HEK293 (cell line): ENCODE measurements at regions not wholly inside any gene's neighbourhood (a gene's known extent, or its start where the extent isn't known, plus 50 kb on each side); places are given as distances from the start of the nearest gene placed in this dataset.

Source experiments
- CTCF ChIA-PET: fragments of 350-600 bp; formaldehyde crosslinking; extraction: SDS; loops from one replicate; lab custom pipeline; 2021; ENCODE audit warnings: antibody characterized with exemption; lab: Yijun Ruan, JAX
- POLR2A ChIA-PET: fragments of 300-600 bp; formaldehyde crosslinking; extraction: SDS; loops from one replicate; lab custom pipeline; 2020; ENCODE audit warnings: antibody characterized with exemption, inconsistent platforms; lab: Yijun Ruan, JAX
- H3K27ac ChIP-seq: fragments of 200-500 bp; sonication (Bioruptor generic); 2 replicates; pipeline ENCODE4 v1.5.1; 2014; ENCODE audit warnings: low read depth, low read length, control low read depth, inconsistent platforms; ENCODE audit errors: extremely low read depth
- H3K36me3 ChIP-seq, 2 experiments: fragments of 200-500 bp in 1 of 2; sonication (Bioruptor generic) in 1 of 2; 1 replicate in 1 of 2; 2 replicates in 1 of 2; pipeline ENCODE4 v1.5.1; 2014 to 2017; ENCODE audit warnings: inconsistent platforms in 2 of 2, low read length in 2 of 2; ENCODE audit not compliant: control insufficient read depth in 2 of 2, insufficient read depth in 1 of 2
- H3K4me1 ChIP-seq: fragments of 200-500 bp; sonication (Bioruptor generic); 2 replicates; pipeline ENCODE4 v1.5.1; 2014; ENCODE audit warnings: mild to moderate bottlenecking, low read length, inconsistent platforms; ENCODE audit not compliant: control insufficient read depth, insufficient read depth
- H3K4me3 ChIP-seq: 2 replicates; pipeline ENCODE4 v1.5.1; 2011; ENCODE audit warnings: low read depth, mild to moderate bottlenecking, control low read depth, low read length, moderate library complexity
- H3K9me3 ChIP-seq: fragments of 200-500 bp; sonication (Bioruptor generic); 2 replicates; pipeline ENCODE4 v1.5.1; 2014; ENCODE audit warnings: low read depth, low read length, inconsistent platforms; ENCODE audit not compliant: control insufficient read depth, insufficient read depth
- BCL11A ChIP-seq: fragments of 450-650 bp; formaldehyde crosslinking; IDR thresholded peaks from 2 replicates; pipeline ENCODE4 v1.5.1; 2016; ENCODE audit warnings: low read depth, missing biosample characterization, missing genetic modification characterization
- BCL6B ChIP-seq: fragments of 450-650 bp; formaldehyde crosslinking; IDR thresholded peaks from 2 replicates; pipeline ENCODE4 v1.5.1; 2017; ENCODE audit warnings: missing biosample characterization, missing genetic modification characterization
- CTCF ChIP-seq: fragments of 450-650 bp; formaldehyde crosslinking; IDR thresholded peaks from 2 replicates; pipeline ENCODE4 v1.5.1; 2016; ENCODE audit warnings: missing biosample characterization, missing genetic modification characterization
- GLIS1 ChIP-seq: fragments of 450-650 bp; formaldehyde crosslinking; IDR thresholded peaks from 2 replicates; pipeline ENCODE4 v1.5.1; 2016; ENCODE audit warnings: missing biosample characterization, missing genetic modification characterization
- PRDM10 ChIP-seq: fragments of 450-650 bp; formaldehyde crosslinking; IDR thresholded peaks from 2 replicates; pipeline ENCODE4 v1.5.1; 2016; ENCODE audit warnings: missing biosample characterization, missing genetic modification characterization
- SP2 ChIP-seq: fragments of 450-650 bp; formaldehyde crosslinking; IDR thresholded peaks from 2 replicates; pipeline ENCODE4 v1.5.1; 2016; ENCODE audit warnings: missing biosample characterization, missing genetic modification characterization
- ZBTB17 ChIP-seq: fragments of 450-650 bp; formaldehyde crosslinking; IDR thresholded peaks from 2 replicates; pipeline ENCODE4 v1.5.1; 2016; ENCODE audit warnings: missing biosample characterization, missing genetic modification characterization
- ZFP41 ChIP-seq: fragments of 450-650 bp; formaldehyde crosslinking; IDR thresholded peaks from 2 replicates; pipeline ENCODE4 v1.5.1; 2016; ENCODE audit warnings: missing biosample characterization, missing genetic modification characterization, borderline replicate concordance
- ZIC2 ChIP-seq: fragments of 450-650 bp; formaldehyde crosslinking; IDR thresholded peaks from 2 replicates; pipeline ENCODE4 v1.5.1; 2016; ENCODE audit warnings: missing biosample characterization, missing genetic modification characterization
- ZNF169 ChIP-seq: fragments of 450-650 bp; formaldehyde crosslinking; IDR thresholded peaks from 2 replicates; pipeline ENCODE4 v1.5.1; 2016; ENCODE audit warnings: missing biosample characterization, missing genetic modification characterization
- ZNF214 ChIP-seq: fragments of 450-650 bp; formaldehyde crosslinking; IDR thresholded peaks from 2 replicates; pipeline ENCODE4 v1.5.1; 2017; ENCODE audit warnings: missing biosample characterization, mild to moderate bottlenecking, missing genetic modification characterization, borderline replicate concordance
- ZNF248 ChIP-seq: fragments of 450-650 bp; formaldehyde crosslinking; IDR thresholded peaks from 2 replicates; pipeline ENCODE4 v1.5.1; 2017; ENCODE audit warnings: missing biosample characterization, missing genetic modification characterization
- ZNF280D ChIP-seq: fragments of 450-650 bp; formaldehyde crosslinking; IDR thresholded peaks from 2 replicates; pipeline ENCODE4 v1.5.1; 2016; ENCODE audit warnings: missing biosample characterization, missing genetic modification characterization
- ZNF292 ChIP-seq: fragments of 450-650 bp; formaldehyde crosslinking; IDR thresholded peaks from 2 replicates; pipeline ENCODE4 v1.5.1; 2016; ENCODE audit warnings: low read depth, missing biosample characterization, missing genetic modification characterization, borderline replicate concordance
- ZNF391 ChIP-seq: fragments of 450-650 bp; formaldehyde crosslinking; IDR thresholded peaks from 2 replicates; pipeline ENCODE4 v1.5.1; 2016; ENCODE audit warnings: low read depth, missing biosample characterization, missing genetic modification characterization, borderline replicate concordance
- ZNF621 ChIP-seq: fragments of 450-650 bp; formaldehyde crosslinking; IDR thresholded peaks from 2 replicates; pipeline ENCODE4 v1.5.1; 2017; ENCODE audit warnings: missing biosample characterization, missing genetic modification characterization
- ZNF677 ChIP-seq: fragments of 450-650 bp; IDR thresholded peaks from 2 replicates; pipeline ENCODE4 v1.5.0; 2018; ENCODE audit warnings: missing biosample characterization, mild to moderate bottlenecking, missing genetic modification characterization, moderate library complexity
- ZNF747 ChIP-seq: fragments of 450-650 bp; formaldehyde crosslinking; IDR thresholded peaks from 2 replicates; pipeline ENCODE4 v1.5.1; 2016; ENCODE audit warnings: missing biosample characterization, missing genetic modification characterization
- ZNF768 ChIP-seq: fragments of 450-650 bp; formaldehyde crosslinking; IDR thresholded peaks from 2 replicates; pipeline ENCODE4 v1.5.1; 2018; ENCODE audit warnings: missing biosample characterization, mild to moderate bottlenecking, missing genetic modification characterization
- ZNF792 ChIP-seq: fragments of 450-650 bp; formaldehyde crosslinking; IDR thresholded peaks from 2 replicates; pipeline ENCODE4 v1.5.1; 2016; ENCODE audit warnings: missing biosample characterization, missing genetic modification characterization
- ZSCAN5A ChIP-seq: fragments of 450-650 bp; formaldehyde crosslinking; IDR thresholded peaks from 2 replicates; pipeline ENCODE4 v1.5.1; 2016; ENCODE audit warnings: missing biosample characterization, missing genetic modification characterization

- Histone ChIP-seq H3K4me3 (no peak overlapping the region), H3K36me3 (no peaks in the 10 kb centered on the region), H3K9me3 (no peaks in the 10 kb centered on the region), H3K27ac (no peak overlapping the region; the same call in 1 of the 2 replicates), H3K4me1 (no peaks in the 10 kb centered on the region; the same call in 1 of the 2 replicates)
- TF ChIP-seq ZIC2 (tag by site-specific recombination): peak; percentile 77
- TF ChIP-seq GLIS1 (tag by site-specific recombination): 0 out of 2 replicates have a peak, but pooled peaks have one; percentile 18
- TF ChIP-seq SP2 (tag by site-specific recombination): no peak
- TF ChIP-seq ZNF280D (tag by site-specific recombination): no peak
- 0 out of 2 replicates have a peak, but pooled peaks have one; percentile 24 for TF ChIP-seq BCL6B (tag by site-specific recombination)
- ChIA-PET POLR2A (no interaction called here), CTCF (interaction anchor here (0.7 kb wide), 2 partner anchors 54 to 314 kb away, joined by 3 read pairs; no protein-coding TSS in a partner anchor)
These were observed 309.4 kb upstream of the ZC3H12C start for GRCh38 chr11:109783840-109784239.

- no peak overlapping the region for H3K4me3 ChIP-seq
- H3K4me1 ChIP-seq: no peaks in the 10 kb centered on the region; the same call in 1 of the 2 replicates
- H3K27ac ChIP-seq: no peak overlapping the region
- ChIA-PET CTCF (interaction anchor here (0.5 to 0.7 kb wide), 2 partner anchors 18 to 313 kb away, joined by 3 read pairs; no protein-coding TSS in a partner anchor), POLR2A (no interaction called here)
- H3K36me3 ChIP-seq: no peaks in the 10 kb centered on the region
- no peak for TF ChIP-seq ZNF214 (tag by site-specific recombination)
- TF ChIP-seq ZBTB17 (tag by site-specific recombination): no peak
- TF ChIP-seq ZNF248 (tag by site-specific recombination): no peak
- no peak for TF ChIP-seq BCL11A (tag by site-specific recombination)
- TF ChIP-seq ZNF169: no peak
- no peak for TF ChIP-seq ZNF621 (tag by site-specific recombination)
- no peak for TF ChIP-seq CTCF (tag by site-specific recombination)
- TF ChIP-seq ZSCAN5A: no peak
- no peak for TF ChIP-seq ZNF391
- no peak for TF ChIP-seq PRDM10 (tag by site-specific recombination)
- no peak for TF ChIP-seq ZFP41 (tag by site-specific recombination)
- no peak for TF ChIP-seq ZNF747 (tag by site-specific recombination)
- TF ChIP-seq ZNF792 (tag by site-specific recombination): no peak
- no peak for TF ChIP-seq ZNF677 (tag by site-specific recombination)
- TF ChIP-seq ZNF292 (tag by site-specific recombination): no peak
- no peak for TF ChIP-seq ZNF768
- no peaks in the 10 kb centered on the region for H3K9me3 ChIP-seq
These were observed 308.7 kb upstream of the ZC3H12C start for GRCh38 chr11:109784536-109784935.
